ENCODE measurements at regions not wholly inside any gene's neighbourhood (a gene's known extent, or its start where the extent isn't known, plus 50 kb on each side); places are given as distances from the start of the nearest gene placed in this dataset.
A peak's percentile ranks its signal among the peaks of the same experiment; 100 is the strongest.

DNA sequence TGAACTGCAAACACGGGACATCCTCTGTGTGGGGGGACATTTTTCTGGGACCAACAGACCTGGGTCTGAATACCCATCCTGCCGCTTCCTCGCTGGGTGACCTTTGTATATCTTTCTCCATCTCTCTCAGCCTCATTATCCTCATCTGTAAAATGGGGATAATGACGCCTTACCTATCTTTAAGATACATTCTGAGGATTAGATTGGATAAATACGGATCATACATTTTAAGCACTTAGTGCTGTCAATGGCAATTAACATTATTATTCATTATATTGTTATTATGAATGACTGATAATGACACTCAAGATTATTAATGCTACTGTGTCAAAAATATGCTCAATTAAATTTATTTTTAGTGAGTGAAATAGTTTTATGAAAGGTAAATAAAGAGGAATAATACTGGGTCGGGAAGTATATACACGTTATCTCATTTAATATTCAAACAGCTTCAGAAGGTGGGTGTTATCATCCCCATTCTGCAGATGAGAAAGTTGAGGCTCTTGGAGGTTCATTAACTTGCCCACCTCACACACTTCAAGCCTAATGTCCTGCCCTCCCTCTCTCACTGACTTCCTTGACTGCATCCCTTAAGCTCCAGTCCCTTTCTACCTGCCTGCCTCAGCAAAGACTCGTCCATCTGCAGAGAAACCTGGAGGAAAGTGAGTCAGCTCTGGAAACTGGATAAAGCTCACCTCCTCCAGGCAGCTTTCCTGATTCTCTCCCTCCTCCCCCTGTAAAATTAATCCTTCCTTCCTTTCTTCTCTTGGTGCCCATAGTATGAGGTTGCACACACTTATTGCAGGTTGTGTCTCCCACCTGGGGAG is 120.7 kb upstream of the JUN start:
- Histone ChIP-seq H3K9me2 (replicated peaks; ENCODE audit: insufficient read depth) (no peaks in the 10 kb centered on the region), H4K20me1 (ENCODE audit: insufficient read depth, poor library complexity, severe bottlenecking) (no peaks in the 10 kb centered on the region), H3K4me1 (ENCODE audit: insufficient read depth) (peaks cover 26% of the 10 kb centered on the region), H3K36me3 (replicated peaks; ENCODE audit: insufficient read depth, low read depth) (no peaks in the 10 kb centered on the region), H3K4me3 (peak overlapping the region; percentile 2), H3K79me2 (no peaks in the 10 kb centered on the region), H3K9me3 (ENCODE audit: low read depth) (no peaks in the 10 kb centered on the region), H3K27ac (peak overlapping the region; percentile 95), H3K4me2 (peak overlapping the region; percentile 76), H2AFZ (peak overlapping the region; percentile 30), H3K27me3 (no peaks in the 10 kb centered on the region)
- no peak for DNase-seq (ENCODE audit: low spot score)
- 71% methylated on average over 8 of the region's 8 CpGs for WGBS (ENCODE audit: low lambda C conversion rate, missing lambda C conversion rate)
- TF ChIP-seq, protein P1, sequence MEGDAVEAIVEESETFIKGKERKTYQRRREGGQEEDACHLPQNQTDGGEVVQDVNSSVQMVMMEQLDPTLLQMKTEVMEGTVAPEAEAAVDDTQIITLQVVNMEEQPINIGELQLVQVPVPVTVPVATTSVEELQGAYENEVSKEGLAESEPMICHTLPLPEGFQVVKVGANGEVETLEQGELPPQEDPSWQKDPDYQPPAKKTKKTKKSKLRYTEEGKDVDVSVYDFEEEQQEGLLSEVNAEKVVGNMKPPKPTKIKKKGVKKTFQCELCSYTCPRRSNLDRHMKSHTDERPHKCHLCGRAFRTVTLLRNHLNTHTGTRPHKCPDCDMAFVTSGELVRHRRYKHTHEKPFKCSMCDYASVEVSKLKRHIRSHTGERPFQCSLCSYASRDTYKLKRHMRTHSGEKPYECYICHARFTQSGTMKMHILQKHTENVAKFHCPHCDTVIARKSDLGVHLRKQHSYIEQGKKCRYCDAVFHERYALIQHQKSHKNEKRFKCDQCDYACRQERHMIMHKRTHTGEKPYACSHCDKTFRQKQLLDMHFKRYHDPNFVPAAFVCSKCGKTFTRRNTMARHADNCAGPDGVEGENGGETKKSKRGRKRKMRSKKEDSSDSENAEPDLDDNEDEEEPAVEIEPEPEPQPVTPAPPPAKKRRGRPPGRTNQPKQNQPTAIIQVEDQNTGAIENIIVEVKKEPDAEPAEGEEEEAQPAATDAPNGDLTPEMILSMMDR (IDR thresholded peaks at IDR 0.05; ENCODE audit: poor library complexity): no peak
- TF ChIP-seq EZH2 (IDR thresholded peaks at IDR 0.05; ENCODE audit: borderline replicate concordance): no peak
- TF ChIP-seq EZH2phosphoT487 (IDR thresholded peaks at IDR 0.05; ENCODE audit: low read depth, severe bottlenecking, unreplicated experiment): no peak

DNA sequence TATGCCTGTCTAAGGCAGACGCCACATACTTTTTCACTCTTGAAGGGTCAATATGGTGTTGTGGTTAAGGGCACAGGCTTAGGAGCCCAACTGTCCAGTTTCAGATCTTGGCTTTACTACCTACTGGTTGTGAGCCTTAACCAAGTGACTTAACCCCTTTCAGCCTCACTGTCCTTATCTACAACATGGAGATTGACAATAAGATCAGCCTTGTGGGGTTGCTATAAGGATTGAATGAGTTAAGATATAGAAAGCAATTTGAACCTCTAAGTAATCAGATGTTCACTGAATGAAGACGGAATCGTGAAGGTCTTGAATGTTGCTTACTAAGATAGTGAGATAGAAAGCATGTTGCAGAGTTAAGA is 121.3 kb upstream of the JUN start:
- no peaks in the 10 kb centered on the region for H3K27me3 ChIP-seq
- no peaks in the 10 kb centered on the region for H3K79me2 ChIP-seq
- no peak for DNase-seq (ENCODE audit: low spot score)
- H3K9me2 ChIP-seq (replicated peaks; ENCODE audit: insufficient read depth): no peaks in the 10 kb centered on the region
- H3K36me3 ChIP-seq (replicated peaks; ENCODE audit: insufficient read depth, low read depth): no peaks in the 10 kb centered on the region
- H3K4me1 ChIP-seq (ENCODE audit: insufficient read depth): peaks cover 20% of the 10 kb centered on the region
- H4K20me1 ChIP-seq (ENCODE audit: insufficient read depth, poor library complexity, severe bottlenecking): no peaks in the 10 kb centered on the region
- H3K4me2 ChIP-seq: no peak overlapping the region
- no peak overlapping the region for H3K4me3 ChIP-seq
- no peak overlapping the region for H2AFZ ChIP-seq
- TF ChIP-seq EZH2 (IDR thresholded peaks at IDR 0.05; ENCODE audit: borderline replicate concordance) (no peak), EZH2phosphoT487 (IDR thresholded peaks at IDR 0.05; ENCODE audit: low read depth, severe bottlenecking, unreplicated experiment) (no peak)
- TF ChIP-seq, protein P1 (IDR thresholded peaks at IDR 0.05; ENCODE audit: poor library complexity): no peak
- no peak overlapping the region for H3K27ac ChIP-seq
- no peaks in the 10 kb centered on the region for H3K9me3 ChIP-seq (ENCODE audit: low read depth)
- 91% methylated on average over 3 of the region's 3 CpGs for WGBS (ENCODE audit: low lambda C conversion rate, missing lambda C conversion rate)

DNA sequence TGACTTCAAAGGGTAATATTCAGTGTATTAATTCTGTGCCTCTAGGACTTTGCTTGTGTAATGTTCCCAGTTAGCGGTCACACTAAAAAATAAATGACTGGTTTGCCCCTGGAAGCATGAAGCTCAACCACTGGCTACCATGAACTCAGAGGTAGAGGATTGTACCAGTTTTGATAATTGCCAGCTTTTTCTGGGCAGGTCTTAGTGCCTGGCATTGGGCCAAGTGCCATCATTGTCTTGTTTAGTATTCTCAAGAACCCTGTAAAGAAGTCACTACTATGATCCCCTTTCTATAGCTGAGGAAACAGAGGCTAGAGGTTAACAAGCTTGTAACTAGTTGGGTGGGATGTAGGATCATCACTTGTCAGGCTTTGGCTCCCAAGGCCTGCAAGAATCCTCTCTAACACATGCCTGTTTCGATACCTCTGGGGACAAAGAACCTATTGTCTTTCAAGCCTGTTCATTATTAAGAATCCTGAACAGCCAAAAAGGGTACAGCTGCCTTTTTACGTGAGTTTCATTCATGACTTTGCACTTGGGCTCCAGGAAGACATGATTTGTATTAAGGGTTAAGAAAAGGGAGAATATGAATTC is 121.9 kb upstream of the JUN start:
- no peaks in the 10 kb centered on the region for H3K27me3 ChIP-seq
- no peak overlapping the region for H3K27ac ChIP-seq

More for the DNA sequence above, 121.9 kb upstream of the JUN start:
- DNase-seq (ENCODE audit: low spot score): no peak
- WGBS (ENCODE audit: low lambda C conversion rate, missing lambda C conversion rate): 80% methylated on average over 3 of the region's 3 CpGs
- Histone ChIP-seq H3K9me3 (ENCODE audit: low read depth) (no peaks in the 10 kb centered on the region), H3K4me3 (no peak overlapping the region), H3K79me2 (no peaks in the 10 kb centered on the region), H3K4me1 (ENCODE audit: insufficient read depth) (peaks cover 13% of the 10 kb centered on the region), H3K4me2 (no peak overlapping the region), H4K20me1 (ENCODE audit: insufficient read depth, poor library complexity, severe bottlenecking) (no peaks in the 10 kb centered on the region), H3K9me2 (replicated peaks; ENCODE audit: insufficient read depth) (no peaks in the 10 kb centered on the region), H2AFZ (no peak overlapping the region), H3K36me3 (replicated peaks; ENCODE audit: insufficient read depth, low read depth) (no peaks in the 10 kb centered on the region)
- TF ChIP-seq EZH2phosphoT487 (IDR thresholded peaks at IDR 0.05; ENCODE audit: low read depth, severe bottlenecking, unreplicated experiment) (no peak), EZH2 (IDR thresholded peaks at IDR 0.05; ENCODE audit: borderline replicate concordance) (no peak)
- TF ChIP-seq, protein P1 (IDR thresholded peaks at IDR 0.05; ENCODE audit: poor library complexity): no peak

Data from hepatocyte (in vitro differentiated cells).